OCI-LY7 (cell line): ENCODE measurements at regions not wholly inside any gene's neighbourhood (a gene's known extent, or its start where the extent isn't known, plus 50 kb on each side); places are given as distances from the start of the nearest gene placed in this dataset.

ENCODE experiments used
- BruUV-seq: library from RNA; stranded (reverse); fragments of 400-500 nt; replicated peaks from 2 replicates; lab custom pipeline; 2021; lab: Mats Ljungman, UMichigan
- CTCF ChIA-PET: fragments of 300-600 bp; sonication (Branson Sonifier 250); formaldehyde crosslinking; loops from one replicate; lab custom pipeline; 2022; ENCODE audit warnings: antibody characterized with exemption; ENCODE audit not compliant: unreplicated experiment; lab: Charles Lee
- POLR2A ChIA-PET: fragments of 300-600 bp; sonication (Branson Sonifier 250); formaldehyde crosslinking; loops from one replicate; lab custom pipeline; 2022; ENCODE audit warnings: antibody characterized with exemption; lab: Charles Lee
- DNase-seq: peaks from one replicate; pipeline ENCODE4 v3.0.0-alpha.2; 2015; ENCODE audit warnings: low spot score
- H2AFZ ChIP-seq: fragments of 200-600 bp; sonication (generic), shearing (Covaris generic); 2 replicates; pipeline ENCODE4 v1.6.1; 2014; ENCODE audit warnings: mild to moderate bottlenecking, antibody characterized with exemption, low read length, moderate library complexity
- H3K27ac ChIP-seq: fragments of 200-600 bp; sonication (generic); 2 replicates; pipeline ENCODE4 v1.5.1; 2014; ENCODE audit warnings: mixed run types, low read depth, mild to moderate bottlenecking, moderate library complexity, low read length, inconsistent platforms; ENCODE audit not compliant: poor library complexity, severe bottlenecking
- H3K36me3 ChIP-seq: fragments of 200-600 bp; sonication (generic); 2 replicates; pipeline ENCODE4 v1.6.1; 2014; ENCODE audit warnings: mild to moderate bottlenecking, antibody characterized with exemption, low read length, moderate library complexity, mixed read lengths; ENCODE audit not compliant: insufficient read depth
- H3K4me1 ChIP-seq: fragments of 200-600 bp; sonication (generic); 2 replicates; pipeline ENCODE4 v1.5.1; 2014; ENCODE audit warnings: mild to moderate bottlenecking, low read length; ENCODE audit not compliant: insufficient read depth, poor library complexity, severe bottlenecking
- H3K4me2 ChIP-seq: fragments of 200-600 bp; sonication (generic); 2 replicates; pipeline ENCODE4 v1.6.1; 2014; ENCODE audit warnings: mild to moderate bottlenecking, low read length
- H3K4me3 ChIP-seq: fragments of 200-600 bp; sonication (generic); 2 replicates; pipeline ENCODE4 v1.5.1; 2014; ENCODE audit warnings: mild to moderate bottlenecking, low read depth, low read length; ENCODE audit not compliant: poor library complexity, severe bottlenecking
- H3K79me2 ChIP-seq: fragments of 200-600 bp; sonication (generic); 2 replicates; pipeline ENCODE4 v1.6.1; 2016; ENCODE audit warnings: low read depth, mild to moderate bottlenecking, low read length, moderate library complexity, mixed read lengths; ENCODE audit not compliant: insufficient read depth
- H3K9me2 ChIP-seq: fragments of 200-600 bp; sonication (generic); 2 replicates; pipeline ENCODE4 v1.6.1; 2016; ENCODE audit warnings: mild to moderate bottlenecking, low read length, mixed read lengths; ENCODE audit not compliant: insufficient read depth
- H3K9me3 ChIP-seq: fragments of 200-600 bp; sonication (generic); 2 replicates; pipeline ENCODE4 v1.6.1; 2014; ENCODE audit warnings: mild to moderate bottlenecking, mixed run types, low read length, mixed read lengths
- H4K20me1 ChIP-seq: fragments of 200-600 bp; sonication (generic); 2 replicates; pipeline ENCODE4 v1.6.1; 2014; ENCODE audit warnings: mild to moderate bottlenecking, antibody characterized with exemption, low read length, moderate library complexity, mixed read lengths; ENCODE audit not compliant: insufficient read depth
- EZH2phosphoT487 ChIP-seq: fragments of 200-600 bp; sonication (generic); IDR thresholded peaks from 2 replicates; pipeline ENCODE4 v1.6.1; 2018; ENCODE audit warnings: low read depth, borderline replicate concordance, mild to moderate bottlenecking, mixed run types, antibody characterized with exemption, low read length, moderate library complexity, mixed read lengths
- intact Hi-C: fragments of 100-400 bp; cut with micrococcal nuclease; formaldehyde crosslinking; loops from one replicate; pipeline ENCODE4 v1.10.0; 2022; ENCODE audit not compliant: unreplicated experiment
- TF ChIP-seq, protein P1 (sequence below): fragments of 200-600 bp; sonication (generic); conservative IDR thresholded peaks from 2 replicates; pipeline ENCODE4 v1.5.1; 2014; ENCODE audit warnings: mild to moderate bottlenecking, antibody characterized with exemption, low read length, moderate library complexity, mixed read lengths

DNA sequence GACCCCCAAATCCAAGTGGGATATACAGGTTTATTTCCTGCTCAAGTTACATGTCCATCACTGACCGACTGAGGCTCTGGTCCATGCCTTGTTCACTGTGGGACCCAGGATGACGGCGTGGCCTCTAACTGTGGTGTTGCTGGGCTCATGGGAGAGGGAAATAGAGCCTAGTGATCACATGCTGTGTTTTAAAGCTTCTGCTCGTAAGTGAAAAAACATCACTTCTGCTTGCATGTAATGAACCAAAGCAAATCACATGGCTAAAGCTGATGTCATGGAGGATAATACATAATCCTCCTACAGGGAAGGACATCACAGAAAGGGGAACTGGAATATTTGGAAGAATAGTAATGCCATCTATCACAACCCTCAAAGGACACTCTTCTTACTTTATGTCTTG, 107.6 kb downstream of the FASLG start:
- no TSS peak for BruUV-seq
- no peaks in the 10 kb centered on the region for H3K36me3 ChIP-seq
- H3K4me2 ChIP-seq: no peak overlapping the region
- H2AFZ ChIP-seq: no peak overlapping the region
- POLR2A ChIA-PET: interaction anchor here (0.5 to 1.1 kb wide), 5 partner anchors 15 to 1027 kb away, joined by 3 to 10 read pairs (median 3); no protein-coding TSS in a partner anchor
- no peak overlapping the region for H3K27ac ChIP-seq
- H3K4me1 ChIP-seq: peaks cover 13% of the 10 kb centered on the region
- H4K20me1 ChIP-seq: no peaks in the 10 kb centered on the region
- no peaks in the 10 kb centered on the region for H3K9me2 ChIP-seq
- no peak overlapping the region for H3K4me3 ChIP-seq
- no peak for DNase-seq
- CTCF ChIA-PET: no interaction called here
- H3K79me2 ChIP-seq: no peaks in the 10 kb centered on the region
- TF ChIP-seq, protein P1, sequence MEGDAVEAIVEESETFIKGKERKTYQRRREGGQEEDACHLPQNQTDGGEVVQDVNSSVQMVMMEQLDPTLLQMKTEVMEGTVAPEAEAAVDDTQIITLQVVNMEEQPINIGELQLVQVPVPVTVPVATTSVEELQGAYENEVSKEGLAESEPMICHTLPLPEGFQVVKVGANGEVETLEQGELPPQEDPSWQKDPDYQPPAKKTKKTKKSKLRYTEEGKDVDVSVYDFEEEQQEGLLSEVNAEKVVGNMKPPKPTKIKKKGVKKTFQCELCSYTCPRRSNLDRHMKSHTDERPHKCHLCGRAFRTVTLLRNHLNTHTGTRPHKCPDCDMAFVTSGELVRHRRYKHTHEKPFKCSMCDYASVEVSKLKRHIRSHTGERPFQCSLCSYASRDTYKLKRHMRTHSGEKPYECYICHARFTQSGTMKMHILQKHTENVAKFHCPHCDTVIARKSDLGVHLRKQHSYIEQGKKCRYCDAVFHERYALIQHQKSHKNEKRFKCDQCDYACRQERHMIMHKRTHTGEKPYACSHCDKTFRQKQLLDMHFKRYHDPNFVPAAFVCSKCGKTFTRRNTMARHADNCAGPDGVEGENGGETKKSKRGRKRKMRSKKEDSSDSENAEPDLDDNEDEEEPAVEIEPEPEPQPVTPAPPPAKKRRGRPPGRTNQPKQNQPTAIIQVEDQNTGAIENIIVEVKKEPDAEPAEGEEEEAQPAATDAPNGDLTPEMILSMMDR: no peak
- no peak for TF ChIP-seq EZH2phosphoT487
- no peaks in the 10 kb centered on the region for H3K9me3 ChIP-seq
- intact Hi-C loops: no loop called here

DNA sequence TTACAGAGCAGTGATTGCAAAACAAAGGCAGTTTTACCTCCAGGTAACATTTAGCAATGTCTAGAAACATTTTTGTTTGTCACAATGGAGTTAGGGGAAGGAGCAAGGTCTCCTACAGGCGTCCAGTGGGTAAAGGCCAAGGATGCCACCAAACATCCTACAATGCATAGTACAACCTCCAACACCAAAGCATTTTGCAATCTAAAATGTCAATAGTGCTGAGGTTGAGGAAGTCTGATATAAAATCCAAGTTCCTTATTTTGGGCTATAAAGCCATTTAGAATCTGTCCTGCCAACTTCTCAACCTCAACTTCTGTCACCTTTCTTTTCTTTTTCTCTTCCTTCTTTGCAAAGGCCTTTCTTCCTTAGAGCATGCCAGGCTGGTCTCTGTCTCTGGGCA, 111.2 kb downstream of the FASLG start:
- Histone ChIP-seq H3K9me3 (no peaks in the 10 kb centered on the region), H3K4me2 (no peak overlapping the region), H4K20me1 (no peaks in the 10 kb centered on the region), H3K4me3 (no peak overlapping the region), H3K27ac (no peak overlapping the region), H2AFZ (no peak overlapping the region), H3K36me3 (no peaks in the 10 kb centered on the region), H3K9me2 (no peaks in the 10 kb centered on the region), H3K79me2 (no peaks in the 10 kb centered on the region), H3K4me1 (peaks cover 1% of the 10 kb centered on the region)
- DNase-seq: no peak
- intact Hi-C loops: no loop called here
- POLR2A ChIA-PET: no interaction called here
- no peak for TF ChIP-seq EZH2phosphoT487
- TF ChIP-seq, protein P1: no peak
- CTCF ChIA-PET: no interaction called here
- BruUV-seq: no TSS peak

DNA sequence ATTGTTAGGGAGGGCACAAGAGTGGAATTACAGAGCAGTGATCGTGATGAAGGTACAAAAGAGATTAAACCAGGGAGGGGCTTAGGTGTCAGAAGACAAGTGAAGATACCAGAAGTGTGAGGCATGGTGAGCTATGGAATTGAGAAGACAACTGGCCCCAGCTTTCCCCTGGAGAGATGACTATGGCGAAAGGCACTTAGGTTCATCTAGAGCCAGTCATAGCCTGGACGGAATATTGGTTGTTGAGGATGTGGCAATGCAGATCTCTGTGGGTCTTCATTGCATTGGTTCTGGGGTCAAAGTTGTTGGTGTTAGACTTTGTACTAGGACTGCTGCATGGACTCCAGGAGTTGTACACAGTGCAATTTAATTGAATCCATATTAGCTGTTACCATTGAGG, 115.7 kb downstream of the FASLG start:
- CTCF ChIA-PET: no interaction called here
- Histone ChIP-seq H3K4me3 (no peak overlapping the region), H3K9me2 (no peaks in the 10 kb centered on the region), H4K20me1 (no peaks in the 10 kb centered on the region), H2AFZ (no peak overlapping the region), H3K4me2 (no peak overlapping the region), H3K4me1 (no peaks in the 10 kb centered on the region), H3K27ac (no peak overlapping the region), H3K9me3 (no peaks in the 10 kb centered on the region), H3K79me2 (no peaks in the 10 kb centered on the region), H3K36me3 (no peaks in the 10 kb centered on the region)
- POLR2A ChIA-PET: no interaction called here
- no TSS peak for BruUV-seq
- DNase-seq: no peak
- TF ChIP-seq, protein P1: no peak
- TF ChIP-seq EZH2phosphoT487: no peak
- intact Hi-C loops: no loop called here
